Neural cell (in vitro differentiated cells): ENCODE measurements at regions not wholly inside any gene's neighbourhood (a gene's known extent, or its start where the extent isn't known, plus 50 kb on each side); places are given as distances from the start of the nearest gene placed in this dataset.

Experiments
- H2AFZ ChIP-seq: fragments of 200-600, 300-800 bp; sonication (generic), shearing (Covaris generic); 2 replicates; pipeline ENCODE4 v1.6.0; 2014; ENCODE audit warnings: low read depth, mild to moderate bottlenecking, antibody characterized with exemption, low read length, moderate library complexity
- H3F3A ChIP-seq: fragments of 200-600 bp; shearing (Covaris generic); 2 replicates; pipeline ENCODE4 v1.6.1; 2016; ENCODE audit warnings: mild to moderate bottlenecking, moderate library complexity, mixed read lengths, antibody characterized with exemption, low read length; ENCODE audit not compliant: insufficient read depth, poor library complexity, severe bottlenecking
- H3K27ac ChIP-seq: fragments of 200-600, 300-800 bp; sonication (generic), shearing (Covaris generic); 2 replicates; pipeline ENCODE4 v1.5.1; 2014; ENCODE audit warnings: mild to moderate bottlenecking, low read length, moderate library complexity
- H3K27me3 ChIP-seq: fragments of 300-800, 200-600 bp; sonication (generic), shearing (Covaris generic); 2 replicates; pipeline ENCODE4 v1.6.0; 2014; ENCODE audit warnings: mild to moderate bottlenecking, low read depth, low read length, moderate library complexity; ENCODE audit not compliant: insufficient read depth
- H3K36me3 ChIP-seq: fragments of 300-800, 200-600 bp; sonication (generic), shearing (Covaris generic); 2 replicates; pipeline ENCODE4 v1.5.1; 2014; ENCODE audit warnings: mild to moderate bottlenecking, antibody characterized with exemption, low read length, moderate library complexity; ENCODE audit not compliant: insufficient read depth
- H3K4me2 ChIP-seq: fragments of 300-800, 200-600 bp; sonication (generic), shearing (Covaris generic); 2 replicates; pipeline ENCODE4 v1.6.0; 2014; ENCODE audit warnings: mild to moderate bottlenecking, low read length
- H3K4me3 ChIP-seq: fragments of 300-800, 200-600 bp; sonication (generic), shearing (Covaris generic); 2 replicates; pipeline ENCODE4 v1.5.1; 2014; ENCODE audit warnings: mild to moderate bottlenecking, low read length, moderate library complexity
- H3K79me2 ChIP-seq: fragments of 200-600 bp; shearing (Covaris generic); replicated peaks from 2 replicates; pipeline ENCODE4 v1.6.0; 2014; ENCODE audit warnings: mild to moderate bottlenecking, low read length, moderate library complexity; ENCODE audit not compliant: insufficient read depth
- H3K9ac ChIP-seq: fragments of 300-800, 200-600 bp; sonication (generic), shearing (Covaris generic); 2 replicates; pipeline ENCODE4 v1.6.1; 2016; ENCODE audit warnings: mild to moderate bottlenecking, low read length, mixed read lengths
- H3K9me2 ChIP-seq: fragments of 200-600 bp; shearing (Covaris generic); 2 replicates; pipeline ENCODE4 v1.6.1; 2016; ENCODE audit warnings: mild to moderate bottlenecking, low read length, mixed read lengths; ENCODE audit not compliant: insufficient read depth
- H3K9me3 ChIP-seq: fragments of 200-600, 300-800 bp; sonication (generic), shearing (Covaris generic); 2 replicates; pipeline ENCODE4 v1.6.1; 2016; ENCODE audit warnings: mild to moderate bottlenecking, mixed run types, low read length, moderate library complexity, mixed read lengths
- H4K20me1 ChIP-seq: fragments of 200-600 bp; shearing (Covaris generic); 2 replicates; pipeline ENCODE4 v1.6.1; 2016; ENCODE audit warnings: mild to moderate bottlenecking, mixed run types; ENCODE audit not compliant: insufficient read depth
- EP300 ChIP-seq: fragments of 450-650 bp; conservative IDR thresholded peaks from 2 replicates; pipeline ENCODE4 v1.6.1; 2014; ENCODE audit warnings: antibody characterized with exemption, mild to moderate bottlenecking, moderate library complexity; ENCODE audit not compliant: poor library complexity, severe bottlenecking
- EZH2 ChIP-seq: fragments of 200-600, 300-800 bp; shearing (Covaris generic), sonication (generic); IDR thresholded peaks from 2 replicates; pipeline ENCODE4 v1.6.1; 2014; ENCODE audit warnings: antibody characterized with exemption, low read length, borderline replicate concordance, mild to moderate bottlenecking; ENCODE audit not compliant: insufficient read depth, poor library complexity, severe bottlenecking
- MXI1 ChIP-seq: fragments of 450-650 bp; conservative IDR thresholded peaks from 2 replicates; pipeline ENCODE4 v1.6.1; 2014; ENCODE audit warnings: antibody characterized with exemption, mild to moderate bottlenecking; ENCODE audit not compliant: poor library complexity, severe bottlenecking
- POLR2AphosphoS5 ChIP-seq: IDR thresholded peaks from 2 replicates; pipeline ENCODE4 v1.6.1; 2012
- RAD21 ChIP-seq: fragments of 450-650 bp; conservative IDR thresholded peaks from 2 replicates; pipeline ENCODE4 v1.6.1; 2014; ENCODE audit warnings: antibody characterized with exemption, mild to moderate bottlenecking, moderate library complexity
- SMC3 ChIP-seq: fragments of 450-650 bp; conservative IDR thresholded peaks from 2 replicates; pipeline ENCODE4 v1.6.1; 2014; ENCODE audit warnings: antibody characterized with exemption, mild to moderate bottlenecking, moderate library complexity; ENCODE audit not compliant: poor library complexity
- TAF1 ChIP-seq: IDR thresholded peaks from 2 replicates; pipeline ENCODE4 v1.6.1; 2012; ENCODE audit warnings: low read depth
- TF ChIP-seq, protein P1 (sequence below): IDR thresholded peaks from 2 replicates; pipeline ENCODE4 v1.6.1; 2012; ENCODE audit warnings: borderline replicate concordance
- TF ChIP-seq, protein P2 (sequence below): fragments of 450-650 bp; IDR thresholded peaks from 2 replicates; pipeline ENCODE4 v1.5.1; 2014; ENCODE audit warnings: antibody characterized with exemption, mild to moderate bottlenecking, moderate library complexity; ENCODE audit not compliant: poor library complexity, severe bottlenecking

DNA sequence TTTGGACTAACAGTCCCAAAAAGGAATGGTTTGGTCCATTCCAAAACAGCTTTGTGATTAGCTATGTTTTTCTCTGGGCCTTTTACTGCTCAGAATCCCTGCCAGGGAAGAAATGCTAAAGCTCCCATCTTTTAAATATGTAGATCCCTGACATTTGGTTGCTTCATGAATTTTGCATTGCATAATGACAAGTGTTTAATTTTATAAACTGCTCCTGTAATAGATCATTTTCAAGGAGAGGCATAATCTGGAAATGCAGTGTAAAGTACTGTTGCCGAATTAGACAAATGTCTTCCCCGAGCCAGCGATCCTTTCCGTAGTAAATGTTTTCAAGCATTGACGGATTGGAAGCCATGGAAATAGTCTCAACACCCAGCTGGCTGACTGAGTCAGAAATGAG, 291.3 kb upstream of the PRKD1 start:
- no peaks in the 10 kb centered on the region for H3K27me3 ChIP-seq
- no peak overlapping the region for H2AFZ ChIP-seq
- no peaks in the 10 kb centered on the region for H3K9me2 ChIP-seq
- H3K9me3 ChIP-seq = no peaks in the 10 kb centered on the region
- H3K27ac ChIP-seq = no peak overlapping the region
- no peak overlapping the region for H3K4me2 ChIP-seq
- no peak overlapping the region for H3K9ac ChIP-seq
- TF ChIP-seq, protein P1, sequence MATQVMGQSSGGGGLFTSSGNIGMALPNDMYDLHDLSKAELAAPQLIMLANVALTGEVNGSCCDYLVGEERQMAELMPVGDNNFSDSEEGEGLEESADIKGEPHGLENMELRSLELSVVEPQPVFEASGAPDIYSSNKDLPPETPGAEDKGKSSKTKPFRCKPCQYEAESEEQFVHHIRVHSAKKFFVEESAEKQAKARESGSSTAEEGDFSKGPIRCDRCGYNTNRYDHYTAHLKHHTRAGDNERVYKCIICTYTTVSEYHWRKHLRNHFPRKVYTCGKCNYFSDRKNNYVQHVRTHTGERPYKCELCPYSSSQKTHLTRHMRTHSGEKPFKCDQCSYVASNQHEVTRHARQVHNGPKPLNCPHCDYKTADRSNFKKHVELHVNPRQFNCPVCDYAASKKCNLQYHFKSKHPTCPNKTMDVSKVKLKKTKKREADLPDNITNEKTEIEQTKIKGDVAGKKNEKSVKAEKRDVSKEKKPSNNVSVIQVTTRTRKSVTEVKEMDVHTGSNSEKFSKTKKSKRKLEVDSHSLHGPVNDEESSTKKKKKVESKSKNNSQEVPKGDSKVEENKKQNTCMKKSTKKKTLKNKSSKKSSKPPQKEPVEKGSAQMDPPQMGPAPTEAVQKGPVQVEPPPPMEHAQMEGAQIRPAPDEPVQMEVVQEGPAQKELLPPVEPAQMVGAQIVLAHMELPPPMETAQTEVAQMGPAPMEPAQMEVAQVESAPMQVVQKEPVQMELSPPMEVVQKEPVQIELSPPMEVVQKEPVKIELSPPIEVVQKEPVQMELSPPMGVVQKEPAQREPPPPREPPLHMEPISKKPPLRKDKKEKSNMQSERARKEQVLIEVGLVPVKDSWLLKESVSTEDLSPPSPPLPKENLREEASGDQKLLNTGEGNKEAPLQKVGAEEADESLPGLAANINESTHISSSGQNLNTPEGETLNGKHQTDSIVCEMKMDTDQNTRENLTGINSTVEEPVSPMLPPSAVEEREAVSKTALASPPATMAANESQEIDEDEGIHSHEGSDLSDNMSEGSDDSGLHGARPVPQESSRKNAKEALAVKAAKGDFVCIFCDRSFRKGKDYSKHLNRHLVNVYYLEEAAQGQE = no peak
- TF ChIP-seq SMC3 = no peak
- TF ChIP-seq EZH2 = no peak
- no peaks in the 10 kb centered on the region for H3F3A ChIP-seq
- no peaks in the 10 kb centered on the region for H3K36me3 ChIP-seq
- no peaks in the 10 kb centered on the region for H4K20me1 ChIP-seq
- H3K79me2 ChIP-seq = peaks cover 7% of the 10 kb centered on the region
- H3K4me3 ChIP-seq = no peak overlapping the region

DNA sequence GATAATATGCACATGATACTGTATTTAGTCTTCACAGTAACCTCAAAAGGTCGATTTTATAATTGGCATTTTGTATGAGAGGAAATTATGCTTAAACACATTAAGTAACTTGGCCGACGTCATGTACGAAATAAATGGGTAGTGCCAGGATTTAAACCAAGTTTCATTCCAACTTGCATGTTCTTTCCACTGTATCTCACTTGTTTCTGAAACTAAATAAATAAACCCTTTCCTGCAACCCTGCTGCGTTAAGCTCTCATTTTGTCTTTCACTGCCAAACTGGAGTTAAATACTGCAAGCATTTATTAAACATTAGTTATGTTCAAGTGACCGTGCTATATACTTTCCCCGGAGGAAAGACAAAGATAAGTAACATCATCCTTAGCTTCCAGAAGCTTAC, 293.9 kb upstream of the PRKD1 start:
- no peaks in the 10 kb centered on the region for H4K20me1 ChIP-seq
- H3K4me3 ChIP-seq = no peak overlapping the region
- no peak overlapping the region for H3K4me2 ChIP-seq
- H3K36me3 ChIP-seq = no peaks in the 10 kb centered on the region
- no peak overlapping the region for H3K27ac ChIP-seq
- TF ChIP-seq, protein P1 = no peak
- TF ChIP-seq, protein P2, sequence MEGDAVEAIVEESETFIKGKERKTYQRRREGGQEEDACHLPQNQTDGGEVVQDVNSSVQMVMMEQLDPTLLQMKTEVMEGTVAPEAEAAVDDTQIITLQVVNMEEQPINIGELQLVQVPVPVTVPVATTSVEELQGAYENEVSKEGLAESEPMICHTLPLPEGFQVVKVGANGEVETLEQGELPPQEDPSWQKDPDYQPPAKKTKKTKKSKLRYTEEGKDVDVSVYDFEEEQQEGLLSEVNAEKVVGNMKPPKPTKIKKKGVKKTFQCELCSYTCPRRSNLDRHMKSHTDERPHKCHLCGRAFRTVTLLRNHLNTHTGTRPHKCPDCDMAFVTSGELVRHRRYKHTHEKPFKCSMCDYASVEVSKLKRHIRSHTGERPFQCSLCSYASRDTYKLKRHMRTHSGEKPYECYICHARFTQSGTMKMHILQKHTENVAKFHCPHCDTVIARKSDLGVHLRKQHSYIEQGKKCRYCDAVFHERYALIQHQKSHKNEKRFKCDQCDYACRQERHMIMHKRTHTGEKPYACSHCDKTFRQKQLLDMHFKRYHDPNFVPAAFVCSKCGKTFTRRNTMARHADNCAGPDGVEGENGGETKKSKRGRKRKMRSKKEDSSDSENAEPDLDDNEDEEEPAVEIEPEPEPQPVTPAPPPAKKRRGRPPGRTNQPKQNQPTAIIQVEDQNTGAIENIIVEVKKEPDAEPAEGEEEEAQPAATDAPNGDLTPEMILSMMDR = no peak
- TF ChIP-seq MXI1 (no peak), RAD21 (no peak), EZH2 (no peak), EP300 (no peak), SMC3 (no peak), POLR2AphosphoS5 (no peak), TAF1 (no peak)
- H3K9me3 ChIP-seq = no peaks in the 10 kb centered on the region
- H2AFZ ChIP-seq = no peak overlapping the region
- H3K9me2 ChIP-seq = no peaks in the 10 kb centered on the region
- no peak overlapping the region for H3K9ac ChIP-seq
- no peaks in the 10 kb centered on the region for H3K79me2 ChIP-seq
- H3K27me3 ChIP-seq = no peaks in the 10 kb centered on the region
- H3F3A ChIP-seq = no peaks in the 10 kb centered on the region
